HG03457 (cell line): ENCODE measurements at regions not wholly inside any gene's neighbourhood (a gene's known extent, or its start where the extent isn't known, plus 50 kb on each side); places are given as distances from the start of the nearest gene placed in this dataset.
A peak's percentile ranks its signal among the peaks of the same experiment; 100 is the strongest.
"Not testable (repeated sequence)": the region's sequence is repeated elsewhere in the genome, so short reads cannot be mapped to it uniquely, and the experiment has no call there.

ENCODE experiments used
- ATAC-seq: cut with Tn5 transposase; IDR thresholded peaks from one replicate; pipeline ENCODE4 v1.9.1; 2021; ENCODE audit warnings: moderate number of reproducible peaks; ENCODE audit not compliant: unreplicated experiment

DNA sequence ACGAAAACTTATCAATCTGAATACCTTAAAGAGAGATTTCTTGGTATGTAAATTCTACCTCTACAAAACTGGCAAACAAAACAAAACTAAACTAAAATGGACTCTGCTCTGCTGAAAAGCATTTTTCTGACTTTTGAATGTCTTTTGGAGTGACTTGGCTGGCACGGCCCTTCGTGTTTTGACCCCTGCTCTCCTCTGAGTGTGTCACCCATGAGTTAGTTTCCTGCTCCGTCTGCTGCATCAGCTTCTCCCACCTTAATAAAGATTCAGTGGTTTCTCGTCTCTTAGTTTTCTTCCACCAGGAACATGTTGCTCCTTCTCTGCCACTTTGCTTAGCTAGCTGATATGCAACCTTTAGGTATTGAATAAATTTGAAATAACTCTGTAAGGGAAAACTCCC is 1084.0 kb upstream of the CDH18 start:
- no peak for ATAC-seq

DNA sequence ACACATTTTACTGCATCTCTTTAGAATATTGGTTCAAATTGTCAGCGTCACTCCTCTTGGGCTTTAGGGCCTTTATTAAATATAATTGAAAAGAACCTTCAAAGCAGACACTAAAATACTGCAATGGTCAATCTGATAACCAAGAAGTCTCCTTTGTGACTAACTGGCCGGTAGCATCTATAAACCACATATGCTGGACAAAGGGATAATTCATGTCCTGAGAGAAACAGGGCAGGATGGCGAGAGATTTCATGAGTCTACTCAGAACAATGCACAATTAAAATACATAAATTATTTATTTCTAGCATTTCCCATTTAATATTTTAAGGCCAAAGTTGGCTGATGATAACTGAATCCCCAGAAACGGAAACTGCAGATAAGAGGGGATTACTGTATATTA is 1083.4 kb upstream of the CDH18 start:
- no peak for ATAC-seq

GRCh38 chr5:21070858-21071257 is 1082.9 kb upstream of the CDH18 start:
- no peak for ATAC-seq

- no peak for ATAC-seq
Measured at GRCh38 chr5:21067724-21068123, 1079.7 kb upstream of the CDH18 start.

GRCh38 chr5:21063146-21063545 is 1075.1 kb upstream of the CDH18 start:
- ATAC-seq, result no peak

- ATAC-seq, result peak; percentile 96
Measured at GRCh38 chr5:21058289-21058688, 1070.3 kb upstream of the CDH18 start.

DNA sequence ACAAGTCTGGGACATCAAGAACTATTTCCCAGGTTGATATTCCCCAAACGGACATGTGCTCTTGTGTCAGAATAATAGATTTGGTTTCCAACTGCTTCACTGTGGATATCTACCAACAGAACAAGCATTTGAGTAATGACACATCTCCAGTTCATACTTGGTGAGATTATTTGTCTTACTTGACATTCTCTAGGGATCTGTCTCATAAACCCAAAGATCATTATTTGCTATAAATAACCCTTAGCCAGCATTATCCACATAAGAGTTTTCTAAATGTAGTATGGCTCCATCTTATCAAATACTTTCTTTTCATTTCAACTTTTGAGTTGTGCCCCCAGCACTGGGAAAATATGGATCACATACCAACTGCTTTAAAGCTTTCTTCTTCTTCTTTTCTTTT is 1063.9 kb upstream of the CDH18 start:
- ATAC-seq, result no peak

DNA sequence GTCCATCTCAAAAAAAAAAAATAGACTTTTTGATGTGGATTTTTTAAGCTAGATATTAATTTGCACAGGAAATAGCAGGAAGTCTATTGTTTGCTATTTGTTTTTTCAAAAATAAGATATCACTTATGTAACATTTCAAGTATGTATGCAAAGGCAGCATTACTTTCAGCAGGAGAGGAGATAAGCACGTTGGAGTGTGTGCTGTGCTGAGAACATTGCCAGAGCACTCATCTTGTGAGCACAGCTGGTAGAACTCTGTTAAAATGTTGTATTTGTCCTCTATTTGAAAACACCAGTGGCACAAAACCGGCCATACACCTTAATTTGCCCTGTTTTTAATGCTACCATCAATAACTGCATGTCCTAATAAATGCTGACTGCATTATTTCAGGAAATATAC is 1061.9 kb upstream of the CDH18 start:
- no peak for ATAC-seq

DNA sequence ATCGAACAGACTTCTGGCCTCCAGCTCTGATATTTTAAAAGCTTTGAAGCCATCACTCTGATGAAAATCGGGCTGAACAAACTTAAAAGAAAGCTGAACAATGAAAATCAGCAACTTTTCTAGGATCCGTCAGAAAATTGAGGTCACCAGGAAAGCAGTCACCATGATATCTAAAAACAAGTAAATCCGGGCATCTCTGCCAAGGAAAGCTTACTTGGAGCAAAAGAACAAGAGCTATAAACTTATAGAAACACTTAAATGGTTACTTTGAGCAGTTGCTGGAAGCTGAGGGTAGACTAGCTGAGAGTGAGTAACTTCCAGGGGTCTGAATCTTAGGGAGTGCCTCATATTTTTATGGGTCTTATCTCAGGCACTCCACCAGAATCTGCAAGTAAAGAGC is 1043.0 kb upstream of the CDH18 start:
- no peak for ATAC-seq

GRCh38 chr5:21024966-21025365 is 1037.0 kb upstream of the CDH18 start:
- no peak for ATAC-seq

GRCh38 chr5:21013237-21013636 is 1025.2 kb upstream of the CDH18 start:
- ATAC-seq, result no peak

GRCh38 chr5:21007781-21008180 is 1019.8 kb upstream of the CDH18 start:
- ATAC-seq, result no peak

- ATAC-seq, result not testable (repeated sequence)
Measured at GRCh38 chr5:20988933-20989332, 1000.9 kb upstream of the CDH18 start.

GRCh38 chr5:20985754-20986153 is 997.8 kb upstream of the CDH18 start:
- no peak for ATAC-seq

GRCh38 chr5:20974426-20974825 is 986.4 kb upstream of the CDH18 start:
- no peak for ATAC-seq

DNA sequence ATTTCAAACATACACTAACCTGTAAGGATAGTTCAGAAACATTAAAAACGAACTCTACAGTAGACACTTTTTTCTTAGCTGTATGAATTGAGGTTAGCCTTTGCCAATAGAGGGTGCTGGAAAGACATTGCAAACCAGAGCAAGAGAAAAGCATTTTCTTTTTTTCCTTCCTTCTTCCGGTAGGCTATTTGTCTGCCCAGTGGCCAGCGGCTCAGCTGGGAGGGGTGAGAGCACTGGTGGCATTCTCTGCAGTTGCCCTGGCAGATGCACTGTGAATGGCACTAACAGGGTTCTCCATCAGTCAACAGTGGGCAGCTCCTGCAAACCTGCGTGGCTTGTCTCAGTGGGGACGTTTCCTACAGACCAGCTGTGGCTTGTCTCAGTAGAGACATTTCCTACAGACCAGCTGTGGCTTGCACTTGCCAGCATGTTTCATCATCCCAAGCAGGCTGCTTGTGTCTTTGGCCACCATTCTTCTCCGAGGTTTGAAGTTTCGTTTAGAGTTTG is 984.5 kb upstream of the CDH18 start:
- ATAC-seq, result peak; percentile 82

DNA sequence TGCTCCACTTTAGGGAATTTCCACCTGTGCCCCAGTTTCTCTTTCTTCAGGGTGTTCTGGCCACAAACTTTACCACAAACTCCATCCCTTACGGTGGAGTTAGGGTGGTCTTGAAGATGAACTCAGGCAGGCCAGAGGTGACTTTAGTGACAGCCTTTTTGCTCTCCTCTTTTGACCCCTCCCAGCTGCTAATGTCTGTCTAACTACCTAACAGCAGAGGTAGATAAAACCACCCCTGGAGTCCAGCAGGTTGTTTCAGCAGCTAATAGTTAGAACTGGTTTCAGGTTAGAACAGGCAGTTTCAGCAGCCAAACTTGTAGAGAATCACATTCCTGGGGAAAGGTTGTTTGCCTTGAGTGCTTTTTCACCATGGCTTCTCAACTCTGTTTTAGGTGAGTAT is 971.3 kb upstream of the CDH18 start:
- no peak for ATAC-seq

DNA sequence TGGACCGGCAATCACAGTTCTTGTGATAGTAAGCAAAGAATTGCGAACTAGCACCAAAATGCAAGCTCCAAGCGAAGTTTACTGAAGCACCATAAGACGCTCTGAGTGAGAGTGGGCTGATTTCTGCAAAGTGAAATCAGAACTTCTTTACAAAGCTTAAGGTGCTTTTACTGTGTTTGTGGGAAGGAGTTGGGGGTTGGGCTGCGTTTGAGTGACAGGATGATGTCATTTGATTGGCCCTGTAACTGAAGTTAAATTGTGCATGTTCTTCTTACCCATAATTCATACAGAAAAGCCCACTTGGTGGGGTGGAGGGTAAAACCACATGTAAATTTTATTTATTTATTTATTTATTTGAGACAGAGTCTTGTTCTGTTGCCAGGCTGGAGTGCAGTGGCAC is 970.6 kb upstream of the CDH18 start:
- no peak for ATAC-seq

- no peak for ATAC-seq
Measured at GRCh38 chr5:20956134-20956533, 968.1 kb upstream of the CDH18 start.

- no peak for ATAC-seq
Measured at GRCh38 chr5:20949636-20950035, 961.6 kb upstream of the CDH18 start.

DNA sequence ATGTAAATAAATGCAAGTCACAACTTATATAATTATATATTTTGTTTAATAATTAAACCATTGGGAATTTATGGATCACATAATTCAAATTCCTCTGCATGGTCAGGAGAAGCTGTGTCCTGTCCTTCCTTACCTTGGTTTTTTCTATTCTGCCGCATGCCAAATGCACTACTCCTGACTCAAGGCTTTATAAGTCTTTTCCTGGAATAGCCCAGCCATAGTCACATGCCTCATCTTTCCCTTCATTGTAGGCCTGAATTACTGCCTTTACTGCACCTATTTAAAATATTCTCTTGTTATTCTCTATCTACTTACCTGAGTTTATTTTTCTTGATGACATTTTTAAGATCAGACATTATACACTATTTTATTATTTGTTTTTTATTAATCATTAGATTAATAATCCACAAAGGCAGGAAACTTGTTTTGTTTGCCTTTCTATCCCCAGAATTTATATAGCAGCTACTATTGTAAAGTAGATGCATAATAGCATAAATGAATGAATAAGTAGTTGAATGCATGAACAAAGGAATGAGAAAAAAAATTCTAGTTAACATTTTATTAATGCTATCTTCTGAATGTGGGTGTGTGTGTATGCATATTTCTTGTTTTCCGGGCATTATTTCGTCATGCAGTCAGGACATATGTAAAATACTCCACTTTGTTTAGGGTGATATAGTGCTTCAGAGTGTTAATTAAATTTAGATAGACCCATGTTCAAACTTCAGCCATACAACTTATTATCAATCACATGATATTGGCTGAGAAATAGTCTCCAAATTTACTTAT is 955.4 kb upstream of the CDH18 start:
- not testable (repeated sequence) for ATAC-seq

DNA sequence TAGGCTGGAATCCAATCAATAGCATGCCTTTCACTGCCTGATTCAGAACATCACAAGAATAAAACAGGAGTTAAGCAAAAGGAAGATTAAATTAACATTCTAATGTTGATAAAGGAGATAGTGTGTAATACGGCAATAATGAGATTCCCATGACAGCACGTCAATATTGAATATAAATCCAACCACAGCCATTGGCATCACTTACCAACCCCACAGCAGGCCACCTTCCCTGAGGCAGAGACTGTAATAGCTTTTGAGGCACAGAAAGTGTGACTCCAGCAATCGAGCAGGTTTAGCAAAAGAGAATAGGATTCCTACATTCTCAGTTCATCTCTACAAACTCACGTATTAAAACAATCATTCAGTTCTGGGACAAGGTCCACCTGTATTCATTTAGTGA is 954.6 kb upstream of the CDH18 start:
- not testable (repeated sequence) for ATAC-seq

- ATAC-seq, result not testable (repeated sequence)
Measured at GRCh38 chr5:20940786-20941185, 952.8 kb upstream of the CDH18 start.
